ENCODE measurements at regions not wholly inside any gene's neighbourhood (a gene's known extent, or its start where the extent isn't known, plus 50 kb on each side); places are given as distances from the start of the nearest gene placed in this dataset.

DNA sequence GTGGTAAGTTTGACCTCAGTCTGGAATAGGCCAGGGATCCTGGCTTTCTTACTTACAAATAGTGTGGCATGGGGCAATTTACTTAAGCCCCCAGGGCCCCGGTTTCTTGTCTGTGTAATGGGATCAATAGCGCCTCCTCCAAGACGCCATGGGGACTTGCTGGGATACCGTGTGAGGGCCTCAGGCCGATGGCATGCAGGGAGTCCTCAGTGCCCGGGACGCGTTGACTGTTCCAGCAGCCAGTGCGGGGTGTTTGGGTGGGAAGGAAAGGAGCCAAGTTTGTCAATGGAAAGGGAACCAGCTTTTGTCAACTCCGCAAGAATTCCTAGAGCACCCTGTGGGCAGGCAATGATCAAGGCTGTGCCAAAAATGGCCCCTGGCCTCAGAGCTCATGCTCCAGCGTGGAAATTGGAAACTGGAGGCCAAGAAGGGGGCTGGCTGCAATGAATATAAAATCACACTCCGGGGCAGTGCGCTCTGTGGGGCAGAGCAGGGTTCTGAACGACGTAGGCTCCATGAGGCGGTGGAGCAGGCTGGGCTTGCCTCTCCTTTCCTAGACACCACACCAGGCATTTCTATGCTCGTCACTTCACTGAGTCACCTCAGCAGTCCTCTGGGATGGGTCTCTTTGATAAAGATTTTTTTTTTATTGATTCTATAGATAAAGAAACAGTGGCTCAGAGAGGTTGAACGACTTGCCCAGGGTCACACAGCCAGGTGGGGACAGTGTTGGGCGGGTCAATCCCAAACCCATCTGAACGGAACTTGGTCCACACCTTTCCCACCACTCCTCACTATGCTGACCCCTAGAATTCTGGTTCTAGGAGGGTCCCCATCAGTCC, 56.7 kb upstream of the ASAP2 start:
- in situ Hi-C loops (cut with HindIII; ENCODE audit: low pct_unique_long_range_greater_than_20kb, low sequenced_read_pairs): no loop called here

DNA sequence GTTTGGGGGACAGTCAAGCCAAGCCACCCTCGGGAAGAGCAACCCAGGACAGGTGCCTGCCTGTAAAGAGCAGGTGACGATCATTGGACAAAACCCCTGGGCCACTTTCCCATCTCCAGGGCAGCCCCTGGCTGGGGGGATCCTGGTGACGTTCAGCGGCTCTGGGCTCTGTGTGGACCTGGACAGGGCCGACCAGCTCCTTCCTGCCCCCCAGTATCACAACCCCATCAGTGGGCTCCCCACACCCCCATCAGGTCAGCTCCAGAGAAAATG, 57.3 kb upstream of the ASAP2 start:
- no TSS peak for BruUV-seq (replicated peaks)
- ATAC-seq (no peak), DNase-seq (ENCODE audit: low read depth, low spot score) (no peak)
- peaks cover 17% of the 10 kb centered on the region for H3K4me1 ChIP-seq (ENCODE audit: control insufficient read depth, insufficient read depth, low read length)
- in situ Hi-C loops (cut with HindIII; ENCODE audit: low pct_unique_long_range_greater_than_20kb, low sequenced_read_pairs) (no loop called here), intact Hi-C loops (cut with micrococcal nuclease; ENCODE audit: unreplicated experiment) (loop anchor here (10.0 kb wide), 2 partner anchors 135 to 225 kb away; no protein-coding TSS in a partner anchor)
- CTCF ChIA-PET: no interaction called here
- H3K9me3 ChIP-seq (ENCODE audit: control insufficient read depth, insufficient read depth, low read depth, low read length): no peaks in the 10 kb centered on the region
- POLR2A ChIA-PET: no interaction called here
- no peak overlapping the region for H3K4me3 ChIP-seq (ENCODE audit: low read depth in 2 of 2, low read length in 2 of 2)
- TF ChIP-seq, protein P1, sequence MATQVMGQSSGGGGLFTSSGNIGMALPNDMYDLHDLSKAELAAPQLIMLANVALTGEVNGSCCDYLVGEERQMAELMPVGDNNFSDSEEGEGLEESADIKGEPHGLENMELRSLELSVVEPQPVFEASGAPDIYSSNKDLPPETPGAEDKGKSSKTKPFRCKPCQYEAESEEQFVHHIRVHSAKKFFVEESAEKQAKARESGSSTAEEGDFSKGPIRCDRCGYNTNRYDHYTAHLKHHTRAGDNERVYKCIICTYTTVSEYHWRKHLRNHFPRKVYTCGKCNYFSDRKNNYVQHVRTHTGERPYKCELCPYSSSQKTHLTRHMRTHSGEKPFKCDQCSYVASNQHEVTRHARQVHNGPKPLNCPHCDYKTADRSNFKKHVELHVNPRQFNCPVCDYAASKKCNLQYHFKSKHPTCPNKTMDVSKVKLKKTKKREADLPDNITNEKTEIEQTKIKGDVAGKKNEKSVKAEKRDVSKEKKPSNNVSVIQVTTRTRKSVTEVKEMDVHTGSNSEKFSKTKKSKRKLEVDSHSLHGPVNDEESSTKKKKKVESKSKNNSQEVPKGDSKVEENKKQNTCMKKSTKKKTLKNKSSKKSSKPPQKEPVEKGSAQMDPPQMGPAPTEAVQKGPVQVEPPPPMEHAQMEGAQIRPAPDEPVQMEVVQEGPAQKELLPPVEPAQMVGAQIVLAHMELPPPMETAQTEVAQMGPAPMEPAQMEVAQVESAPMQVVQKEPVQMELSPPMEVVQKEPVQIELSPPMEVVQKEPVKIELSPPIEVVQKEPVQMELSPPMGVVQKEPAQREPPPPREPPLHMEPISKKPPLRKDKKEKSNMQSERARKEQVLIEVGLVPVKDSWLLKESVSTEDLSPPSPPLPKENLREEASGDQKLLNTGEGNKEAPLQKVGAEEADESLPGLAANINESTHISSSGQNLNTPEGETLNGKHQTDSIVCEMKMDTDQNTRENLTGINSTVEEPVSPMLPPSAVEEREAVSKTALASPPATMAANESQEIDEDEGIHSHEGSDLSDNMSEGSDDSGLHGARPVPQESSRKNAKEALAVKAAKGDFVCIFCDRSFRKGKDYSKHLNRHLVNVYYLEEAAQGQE (IDR thresholded peaks at IDR 0.05; ENCODE audit: insufficient read depth in 1 of 2, low read depth in 2 of 2, low read length in 1 of 2): no peak
- TF ChIP-seq POLR2AphosphoS5 (IDR thresholded peaks at IDR 0.05; ENCODE audit: low read depth, low read length) (no peak), TCF7L2 (IDR thresholded peaks at IDR 0.05; ENCODE audit: low read depth, low read length) (no peak), SIN3A (IDR thresholded peaks at IDR 0.05; ENCODE audit: borderline replicate concordance, insufficient read depth, low read depth, low read length) (no peak)
- TF ChIP-seq, protein P2, sequence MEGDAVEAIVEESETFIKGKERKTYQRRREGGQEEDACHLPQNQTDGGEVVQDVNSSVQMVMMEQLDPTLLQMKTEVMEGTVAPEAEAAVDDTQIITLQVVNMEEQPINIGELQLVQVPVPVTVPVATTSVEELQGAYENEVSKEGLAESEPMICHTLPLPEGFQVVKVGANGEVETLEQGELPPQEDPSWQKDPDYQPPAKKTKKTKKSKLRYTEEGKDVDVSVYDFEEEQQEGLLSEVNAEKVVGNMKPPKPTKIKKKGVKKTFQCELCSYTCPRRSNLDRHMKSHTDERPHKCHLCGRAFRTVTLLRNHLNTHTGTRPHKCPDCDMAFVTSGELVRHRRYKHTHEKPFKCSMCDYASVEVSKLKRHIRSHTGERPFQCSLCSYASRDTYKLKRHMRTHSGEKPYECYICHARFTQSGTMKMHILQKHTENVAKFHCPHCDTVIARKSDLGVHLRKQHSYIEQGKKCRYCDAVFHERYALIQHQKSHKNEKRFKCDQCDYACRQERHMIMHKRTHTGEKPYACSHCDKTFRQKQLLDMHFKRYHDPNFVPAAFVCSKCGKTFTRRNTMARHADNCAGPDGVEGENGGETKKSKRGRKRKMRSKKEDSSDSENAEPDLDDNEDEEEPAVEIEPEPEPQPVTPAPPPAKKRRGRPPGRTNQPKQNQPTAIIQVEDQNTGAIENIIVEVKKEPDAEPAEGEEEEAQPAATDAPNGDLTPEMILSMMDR (IDR thresholded peaks at IDR 0.05): no peak
- H3K36me3 ChIP-seq (ENCODE audit: control insufficient read depth, insufficient read depth, low read length): no peaks in the 10 kb centered on the region
- no peaks in the 10 kb centered on the region for H3K27me3 ChIP-seq (ENCODE audit: control insufficient read depth, insufficient read depth, low read length)
- no peak overlapping the region for H3K27ac ChIP-seq (ENCODE audit: low read length)

More for the DNA sequence above, 56.7 kb upstream of the ASAP2 start:
- CTCF ChIA-PET: no interaction called here
- Histone ChIP-seq H3K9me3 (ENCODE audit: control insufficient read depth, insufficient read depth, low read depth, low read length) (no peaks in the 10 kb centered on the region), H3K27ac (ENCODE audit: low read length) (no peak overlapping the region), H3K4me3 (ENCODE audit: low read depth in 2 of 2, low read length in 2 of 2) (no peak overlapping the region), H3K36me3 (ENCODE audit: control insufficient read depth, insufficient read depth, low read length) (no peaks in the 10 kb centered on the region), H3K4me1 (ENCODE audit: control insufficient read depth, insufficient read depth, low read length) (peaks cover 11% of the 10 kb centered on the region), H3K27me3 (ENCODE audit: control insufficient read depth, insufficient read depth, low read length) (no peaks in the 10 kb centered on the region)
- no peak for ATAC-seq
- intact Hi-C loops (cut with micrococcal nuclease; ENCODE audit: unreplicated experiment): loop anchor here (10.0 kb wide), 2 partner anchors 135 to 225 kb away; no protein-coding TSS in a partner anchor
- no TSS peak for BruUV-seq (replicated peaks)
- no peak for DNase-seq (ENCODE audit: low read depth, low spot score)
- POLR2A ChIA-PET: no interaction called here
- TF ChIP-seq, protein P2 (IDR thresholded peaks at IDR 0.05): no peak
- TF ChIP-seq, protein P1 (IDR thresholded peaks at IDR 0.05; ENCODE audit: insufficient read depth in 1 of 2, low read depth in 2 of 2, low read length in 1 of 2): no peak
